HG02885 (cell line): ENCODE measurements at regions not wholly inside any gene's neighbourhood (a gene's known extent, or its start where the extent isn't known, plus 50 kb on each side); places are given as distances from the start of the nearest gene placed in this dataset.
A peak's percentile ranks its signal among the peaks of the same experiment; 100 is the strongest.
"Not testable (repeated sequence)": the region's sequence is repeated elsewhere in the genome, so short reads cannot be mapped to it uniquely, and the experiment has no call there.

ENCODE experiments used
- ATAC-seq: cut with Tn5 transposase; IDR thresholded peaks from one replicate; pipeline ENCODE4 v1.9.1; 2021; ENCODE audit warnings: mild to moderate bottlenecking; ENCODE audit not compliant: unreplicated experiment, poor library complexity

- ATAC-seq: no peak
Observed at GRCh38 chr12:62003701-62004100, 256.5 kb upstream of the USP15 start.

GRCh38 chr12:62005615-62006014 lies 254.6 kb upstream of the USP15 start:
- ATAC-seq: no peak

- peak; percentile 92 for ATAC-seq
Observed at GRCh38 chr12:62006076-62006732, 254.0 kb upstream of the USP15 start.

DNA sequence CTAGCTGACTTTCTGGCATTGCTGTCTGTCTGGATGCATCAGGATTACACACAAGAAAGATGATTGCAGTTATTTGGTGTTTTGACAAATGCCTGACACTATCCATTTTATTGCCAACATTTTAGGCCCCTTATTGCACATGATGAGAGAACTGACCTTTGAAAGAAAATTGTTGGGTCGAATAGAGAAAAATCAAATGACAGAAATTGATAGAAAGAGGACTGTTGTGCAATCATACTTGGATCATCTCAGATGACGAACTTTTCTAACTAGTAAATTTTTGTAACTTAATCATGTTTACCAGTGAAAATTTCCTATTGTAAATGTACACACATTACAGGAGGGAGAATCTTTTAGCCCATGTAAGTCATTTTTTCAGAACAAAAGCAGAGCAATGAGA lies 251.5 kb upstream of the USP15 start:
- no peak for ATAC-seq

- ATAC-seq: no peak
Observed at GRCh38 chr12:62009445-62009844, 250.8 kb upstream of the USP15 start.

DNA sequence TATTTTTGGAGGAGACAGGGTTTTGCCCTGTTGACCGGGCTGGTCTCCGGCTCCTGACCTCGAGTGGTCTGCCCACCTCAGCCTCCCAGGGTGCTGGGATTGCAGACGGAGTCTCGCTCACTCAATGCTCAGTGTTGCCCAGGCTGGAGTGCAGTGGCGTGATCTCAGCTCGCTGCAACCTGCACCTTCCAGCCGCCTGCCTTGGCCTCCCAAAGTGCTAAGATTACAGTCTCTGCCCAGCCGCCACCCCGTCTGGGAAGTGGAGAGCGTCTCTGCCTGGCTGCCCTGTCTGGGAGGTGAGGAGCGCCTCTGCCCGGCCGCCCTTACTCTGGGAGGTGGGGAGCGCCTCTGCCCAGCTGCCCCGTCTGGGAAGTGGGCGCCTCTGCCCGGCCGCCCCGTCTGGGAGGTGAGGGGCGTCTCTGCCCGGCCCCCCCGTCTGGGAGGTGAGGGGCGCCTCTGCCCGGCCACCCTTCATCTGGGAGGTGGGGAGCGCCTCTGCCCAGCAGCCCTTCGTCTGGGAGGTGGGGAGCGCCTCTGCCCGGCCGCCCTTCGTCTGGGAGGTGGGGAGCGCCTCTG lies 249.8 kb upstream of the USP15 start:
- ATAC-seq: not testable (repeated sequence)

DNA sequence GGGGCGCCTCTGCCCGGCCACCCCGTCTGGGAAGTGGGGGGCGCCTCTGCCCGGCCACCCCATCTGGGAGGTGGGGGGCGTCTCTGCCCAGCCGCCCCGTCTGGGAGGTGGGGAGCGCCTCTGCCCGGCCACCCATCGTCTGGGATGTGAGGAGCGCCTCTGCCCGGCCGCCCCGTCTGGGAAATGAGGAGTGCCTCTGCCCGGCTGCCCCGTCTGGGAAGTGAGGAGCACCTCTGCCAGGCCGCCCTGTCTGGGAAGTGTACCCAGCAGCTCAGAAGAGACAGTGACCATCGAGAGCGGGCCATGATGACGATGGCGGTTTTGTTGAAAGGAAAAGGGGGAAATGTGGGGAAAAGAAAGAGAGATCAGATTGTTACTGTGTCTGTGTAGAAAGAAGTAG lies 249.2 kb upstream of the USP15 start:
- not testable (repeated sequence) for ATAC-seq

DNA sequence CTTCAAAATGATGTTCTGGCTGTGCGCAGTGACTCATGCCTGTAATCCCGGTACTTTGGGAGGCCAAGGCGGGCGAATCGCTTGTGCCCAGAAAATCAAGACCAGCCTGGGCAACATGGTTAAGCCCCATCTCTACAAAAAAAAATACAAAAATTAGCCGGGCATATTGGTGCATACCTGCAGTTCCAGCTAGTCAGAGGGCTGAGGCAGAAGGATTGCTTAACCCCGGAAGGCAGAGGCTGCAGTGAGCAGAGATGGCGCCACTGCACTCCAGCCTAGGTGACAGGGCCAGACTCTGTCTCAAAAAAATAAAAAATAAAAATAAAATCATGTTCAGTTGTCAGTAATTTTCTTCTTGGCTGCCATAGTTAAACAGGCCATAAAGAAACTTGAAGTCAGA lies 245.9 kb upstream of the USP15 start:
- ATAC-seq: no peak

GRCh38 chr12:62016021-62016420 lies 244.2 kb upstream of the USP15 start:
- ATAC-seq: no peak

GRCh38 chr12:62021808-62022207 lies 238.4 kb upstream of the USP15 start:
- ATAC-seq: no peak

- no peak for ATAC-seq
Observed at GRCh38 chr12:62028536-62028935, 231.7 kb upstream of the USP15 start.

DNA sequence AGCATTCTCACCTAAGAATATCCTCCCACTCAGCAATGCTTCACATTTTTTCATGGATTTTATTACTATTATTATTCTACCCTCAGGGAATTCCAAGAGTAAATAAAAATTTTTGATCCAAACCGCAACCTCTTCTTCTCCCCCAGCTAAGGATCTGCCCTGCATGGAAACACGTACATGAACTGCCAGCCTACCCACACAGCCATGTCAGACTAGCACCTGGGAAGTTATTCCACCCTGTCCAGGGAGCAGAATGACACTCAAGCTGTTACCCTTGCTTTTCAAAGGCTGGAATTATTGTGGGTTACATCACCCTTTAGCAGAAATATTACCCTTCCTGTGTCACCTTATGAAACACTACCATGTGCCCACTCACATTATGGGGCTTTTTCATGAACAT lies 227.3 kb upstream of the USP15 start:
- ATAC-seq: no peak

- no peak for ATAC-seq
Observed at GRCh38 chr12:62044450-62045135, 215.6 kb upstream of the USP15 start.

DNA sequence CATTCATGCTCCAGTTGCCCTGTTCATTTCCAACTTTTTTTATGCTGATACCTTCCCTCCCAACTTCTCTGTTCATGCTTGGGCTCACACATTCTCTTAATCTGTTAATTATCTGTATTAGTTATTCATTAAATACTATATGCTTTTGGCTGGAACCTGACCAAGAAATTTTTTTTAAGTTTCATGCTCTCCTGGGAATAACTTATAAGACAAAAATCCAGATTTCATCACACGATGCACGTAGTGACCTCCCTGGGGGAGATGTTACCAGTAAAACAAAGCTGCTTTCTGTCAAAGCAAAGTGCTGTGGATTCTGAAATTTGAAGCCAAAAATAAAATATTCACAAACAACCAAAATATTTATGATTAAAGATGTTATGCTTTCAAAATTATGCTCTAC lies 215.0 kb upstream of the USP15 start:
- no peak for ATAC-seq

- ATAC-seq: no peak
Observed at GRCh38 chr12:62050785-62051184, 209.4 kb upstream of the USP15 start.

GRCh38 chr12:62069976-62070375 lies 190.2 kb upstream of the USP15 start:
- no peak for ATAC-seq

- not testable (repeated sequence) for ATAC-seq
Observed at GRCh38 chr12:62073236-62073635, 187.0 kb upstream of the USP15 start.

- peak; percentile 55 for ATAC-seq
Observed at GRCh38 chr12:62075870-62076269, 184.3 kb upstream of the USP15 start.

DNA sequence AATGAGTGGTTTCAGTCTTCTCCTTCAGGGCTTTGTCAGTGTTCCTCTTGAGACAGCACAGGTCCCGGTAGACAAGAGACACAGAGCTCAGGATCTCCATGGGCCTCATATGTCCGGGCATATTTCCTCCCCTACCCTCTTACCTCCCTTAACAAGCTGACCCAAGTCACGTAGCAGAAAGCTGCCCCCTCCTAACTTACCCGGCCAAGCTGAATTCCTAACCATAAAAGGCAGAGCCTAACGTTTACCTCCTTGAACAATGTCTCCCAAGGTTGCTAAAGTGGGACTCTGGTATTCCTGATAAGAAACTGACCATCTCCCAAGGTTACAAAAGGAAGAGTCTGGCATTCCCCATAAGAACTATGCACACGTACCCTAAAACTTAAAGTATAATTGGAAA lies 182.2 kb upstream of the USP15 start:
- no peak for ATAC-seq

DNA sequence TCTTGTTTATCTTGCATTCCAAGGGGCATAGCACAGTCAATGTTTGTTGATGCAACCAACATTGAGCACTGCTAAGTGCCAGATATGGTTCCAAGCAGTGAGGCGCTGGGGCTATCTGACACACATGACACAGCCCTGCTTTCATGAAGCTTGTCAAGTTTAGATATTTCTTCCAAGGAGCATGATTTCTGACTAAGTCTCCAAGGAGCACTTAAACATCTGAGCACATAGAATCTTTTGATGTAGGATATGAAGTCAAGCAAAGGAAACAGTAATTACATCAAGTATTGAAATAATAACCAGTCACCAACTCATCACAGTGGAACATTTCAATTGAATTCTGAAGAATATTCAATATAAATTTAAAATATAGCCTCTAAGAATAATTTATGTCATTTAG lies 177.8 kb upstream of the USP15 start:
- no peak for ATAC-seq

DNA sequence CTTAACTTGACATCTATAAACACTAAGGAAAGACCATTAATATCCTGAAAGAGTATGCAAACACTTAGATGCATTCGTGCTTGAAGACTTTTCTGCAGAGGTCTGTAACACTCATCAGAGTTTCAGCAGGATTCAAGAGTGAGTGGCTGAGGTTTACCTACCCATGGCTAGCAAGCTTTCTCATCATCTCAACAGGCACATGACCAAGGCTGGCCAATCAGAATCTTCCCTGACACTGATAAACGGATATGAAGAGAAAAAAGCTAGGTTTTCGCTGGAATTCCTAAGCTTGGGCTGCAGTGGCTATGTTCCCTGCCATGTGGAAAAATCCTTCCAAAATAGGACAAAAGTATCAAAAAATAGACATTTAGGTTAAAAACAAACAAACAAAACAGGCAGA lies 162.1 kb upstream of the USP15 start:
- no peak for ATAC-seq

- ATAC-seq: no peak
Observed at GRCh38 chr12:62103748-62104147, 156.5 kb upstream of the USP15 start.
